ENCODE measurements at regions not wholly inside any gene's neighbourhood (a gene's known extent, or its start where the extent isn't known, plus 50 kb on each side); places are given as distances from the start of the nearest gene placed in this dataset.

- TF ChIP-seq CTCF (IDR thresholded peaks at IDR 0.05) (no peak), POLR2AphosphoS5 (IDR thresholded peaks at IDR 0.05) (no peak), POLR2A (IDR thresholded peaks at IDR 0.05; ENCODE audit: low read depth) (no peak), EP300 (IDR thresholded peaks at IDR 0.05) (no peak)
Observed at GRCh38 chr11:129631201-129631600, 184.4 kb upstream of the TMEM45B start.

All from esophagus muscularis mucosa (tissue), 4 donors.